HG03439 (cell line): ENCODE measurements at regions not wholly inside any gene's neighbourhood (a gene's known extent, or its start where the extent isn't known, plus 50 kb on each side); places are given as distances from the start of the nearest gene placed in this dataset.
"Not testable (repeated sequence)": the region's sequence is repeated elsewhere in the genome, so short reads cannot be mapped to it uniquely, and the experiment has no call there.

Experiments
- ATAC-seq: cut with Tn5 transposase; IDR thresholded peaks from one replicate; pipeline ENCODE4 v1.9.1; 2021; ENCODE audit warnings: mild to moderate bottlenecking, moderate library complexity; ENCODE audit not compliant: unreplicated experiment

- no peak for ATAC-seq
Measured at GRCh38 chr12:31906557-31907301, 52.5 kb upstream of the RESF1 start.

DNA sequence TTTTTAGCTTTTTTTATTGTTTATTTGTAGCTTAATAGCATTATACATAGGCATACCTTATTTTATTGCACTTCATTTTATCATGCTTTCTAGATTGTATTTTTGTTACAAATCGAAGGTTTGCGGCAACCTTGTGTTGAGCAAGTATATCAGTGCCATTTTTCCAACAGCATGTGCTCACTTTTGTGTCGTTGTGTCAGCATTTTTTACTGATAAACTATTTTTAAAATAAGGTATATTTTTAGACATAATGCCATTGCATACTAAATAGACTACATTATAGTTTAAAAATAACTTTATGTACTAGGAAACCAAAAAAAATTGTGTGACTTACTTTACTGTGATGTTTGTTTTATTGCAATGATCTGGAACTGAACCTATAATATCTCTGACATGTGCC is 56.2 kb upstream of the RESF1 start:
- ATAC-seq = no peak

DNA sequence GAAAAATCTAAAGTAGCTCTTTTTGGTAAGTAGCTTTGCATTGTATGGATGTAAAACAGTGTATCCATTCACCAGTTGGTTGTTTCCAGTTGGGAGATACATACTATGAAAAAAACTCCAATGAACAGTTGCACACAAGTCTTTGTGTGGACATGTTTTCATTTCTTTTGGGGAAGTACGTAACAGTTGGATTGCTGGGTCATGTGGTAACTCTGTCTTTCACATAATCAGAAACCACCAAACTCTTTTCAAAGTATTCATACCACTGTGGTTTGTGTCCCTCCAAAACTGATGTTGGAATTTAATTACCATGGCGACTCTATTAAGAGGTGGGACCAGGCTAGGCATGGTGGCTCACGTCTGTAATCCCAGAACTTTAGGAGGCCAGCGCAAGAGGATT is 58.9 kb upstream of the RESF1 start:
- no peak for ATAC-seq

- ATAC-seq = no peak
Measured at GRCh38 chr12:31899109-31899508, 60.1 kb upstream of the RESF1 start.

- no peak for ATAC-seq
Measured at GRCh38 chr12:31897781-31898503, 61.3 kb upstream of the RESF1 start.

DNA sequence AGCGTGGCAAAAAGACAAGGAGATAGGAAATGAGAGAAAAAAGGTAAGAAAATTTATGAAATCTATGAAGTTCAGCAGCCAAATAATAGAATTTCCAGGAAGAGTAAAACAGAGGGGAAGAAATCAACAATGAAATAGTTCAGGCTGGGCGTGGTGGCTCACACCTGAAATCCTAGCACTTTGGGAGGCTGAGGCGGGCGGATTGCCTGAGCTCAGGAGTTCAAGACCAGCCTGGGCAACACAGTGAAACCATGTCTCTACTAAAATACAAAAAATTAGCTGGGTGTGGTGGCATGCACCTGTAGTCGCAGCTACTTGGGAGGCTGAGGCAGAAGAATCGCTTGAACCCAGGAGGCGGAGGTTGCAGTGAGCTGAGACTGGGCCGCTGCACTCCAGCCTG is 62.1 kb upstream of the RESF1 start:
- ATAC-seq = not testable (repeated sequence)

- peak; percentile 98 for ATAC-seq
Measured at GRCh38 chr12:31896514-31897039, 62.6 kb upstream of the RESF1 start.

DNA sequence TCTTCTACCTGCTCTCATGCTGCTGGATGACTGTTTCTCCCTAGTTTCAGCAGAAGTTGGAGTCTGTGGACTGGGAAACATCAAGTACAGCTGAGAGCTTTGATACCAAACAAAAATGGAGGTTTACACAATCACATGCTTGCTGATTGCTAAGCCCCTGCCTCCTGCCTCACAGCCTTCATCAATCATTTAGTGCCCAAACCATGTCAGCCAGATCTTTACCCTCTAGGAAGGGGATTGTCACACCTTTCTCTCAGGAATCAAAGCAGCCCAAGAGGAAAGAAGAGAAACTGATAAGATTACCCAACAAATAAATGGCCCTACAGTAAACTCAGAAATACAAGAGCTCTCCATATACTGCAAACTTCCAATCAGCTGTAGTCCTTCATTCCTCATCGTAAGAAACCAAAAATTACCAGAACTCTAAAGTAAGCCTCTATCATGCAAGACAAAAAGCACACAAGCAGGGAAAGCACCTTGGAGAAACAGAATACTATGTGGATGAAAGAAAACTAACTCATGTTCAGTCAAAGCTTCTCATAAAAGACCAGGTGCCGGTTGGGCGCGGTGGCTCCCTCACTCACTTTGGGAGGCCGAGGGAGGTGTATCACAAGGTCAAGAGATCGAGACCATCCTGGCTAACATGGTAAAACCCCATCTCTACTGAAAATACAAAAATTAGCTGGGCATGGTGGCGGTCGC is 63.6 kb upstream of the RESF1 start:
- no peak for ATAC-seq

DNA sequence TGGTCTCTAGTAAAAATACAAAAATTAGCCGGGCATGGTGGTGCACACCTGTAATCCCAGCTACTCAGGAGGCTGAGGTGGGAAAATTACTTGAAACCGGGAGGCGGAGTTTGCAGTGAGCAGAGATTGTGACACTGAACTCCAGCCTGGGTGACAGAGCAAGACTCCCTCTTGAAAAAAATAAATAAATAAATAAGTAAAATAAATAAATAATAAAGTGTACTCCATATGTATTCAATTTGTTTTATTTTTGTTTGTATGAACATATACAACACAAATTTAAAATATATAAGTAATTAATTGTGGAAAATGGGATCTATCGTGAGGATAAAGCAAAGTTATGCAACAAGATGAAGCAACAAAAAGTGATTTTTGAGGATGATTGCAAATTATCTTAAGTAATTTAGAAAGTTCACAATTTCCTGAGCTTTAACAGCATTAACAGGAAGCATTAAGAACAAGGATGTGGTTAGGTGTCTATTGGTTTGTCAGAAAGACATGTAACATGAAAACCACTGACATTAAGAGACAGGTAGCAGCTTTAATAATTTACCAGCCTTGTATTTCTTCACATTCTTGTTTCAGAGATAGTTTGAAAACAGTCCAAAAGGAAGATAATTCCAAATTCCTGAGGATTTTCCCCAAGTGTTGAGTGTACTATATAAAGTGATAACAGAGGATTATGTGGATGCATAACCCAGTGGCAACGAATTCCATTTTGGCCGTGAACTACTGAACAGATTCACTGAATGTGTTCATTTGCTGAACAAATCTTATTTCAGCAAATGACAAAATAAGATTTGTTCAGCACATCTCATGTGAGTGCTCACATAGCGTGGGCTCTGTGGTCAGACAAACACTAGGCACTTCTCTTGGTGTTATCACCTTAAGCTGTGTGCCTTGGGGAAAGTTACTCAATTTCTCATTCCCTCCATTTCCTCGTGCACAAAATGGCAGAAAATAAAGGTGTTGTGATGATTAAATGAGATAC is 68.6 kb upstream of the RESF1 start:
- ATAC-seq = no peak

DNA sequence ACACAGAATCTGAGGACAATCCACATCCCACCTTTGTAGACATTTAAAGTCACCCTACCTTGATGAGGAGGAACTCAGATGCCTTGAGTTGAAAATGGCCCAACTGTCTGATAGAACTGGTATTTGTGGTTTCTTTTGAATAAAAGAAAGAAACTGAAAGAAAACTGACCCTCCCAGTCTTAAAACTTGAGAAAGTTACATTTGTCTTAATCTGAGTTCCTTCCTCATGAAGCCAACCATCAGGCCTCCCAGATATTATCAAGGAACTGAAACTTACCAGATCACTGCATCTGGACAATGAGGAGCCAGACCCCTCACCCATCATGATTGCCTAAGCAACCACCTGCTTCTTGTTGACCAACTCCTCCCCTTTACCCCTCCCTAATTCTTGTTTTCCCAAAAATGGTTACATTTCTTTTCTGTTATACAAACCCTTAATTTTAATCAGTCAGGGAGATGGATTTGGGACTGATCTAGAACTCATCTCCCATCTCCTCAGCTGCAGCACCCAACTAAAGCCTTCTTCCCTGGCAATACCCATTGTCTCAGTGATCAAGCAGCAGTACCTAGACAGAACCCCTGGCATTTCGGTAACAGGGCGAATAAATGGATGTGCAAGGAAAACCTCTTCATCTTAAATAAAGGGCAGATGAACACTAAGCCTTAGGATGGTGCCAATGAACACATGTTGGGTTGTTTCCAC is 72.0 kb upstream of the RESF1 start:
- no peak for ATAC-seq

DNA sequence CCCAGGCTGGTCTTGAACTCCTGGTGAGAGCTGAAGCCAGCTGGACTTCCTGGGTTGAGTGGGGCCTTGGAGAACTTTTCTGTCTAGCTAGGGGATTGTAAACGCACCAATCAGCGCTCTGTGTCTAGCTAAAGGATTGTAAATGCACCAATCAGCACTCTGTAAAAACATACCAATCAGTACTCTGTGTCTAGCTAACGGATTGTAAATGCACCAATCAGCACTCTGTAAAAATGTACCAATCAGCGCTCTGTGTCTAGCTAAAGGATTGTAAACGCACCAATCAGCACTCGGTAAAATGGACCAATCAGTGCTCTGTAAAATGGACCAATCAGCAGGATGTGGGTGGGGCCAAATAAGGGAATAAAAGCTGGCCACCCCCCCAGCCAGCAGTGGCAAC is 76.5 kb upstream of the RESF1 start:
- ATAC-seq = not testable (repeated sequence)

GRCh38 chr12:31880340-31880739 is 78.9 kb upstream of the RESF1 start:
- ATAC-seq = no peak

DNA sequence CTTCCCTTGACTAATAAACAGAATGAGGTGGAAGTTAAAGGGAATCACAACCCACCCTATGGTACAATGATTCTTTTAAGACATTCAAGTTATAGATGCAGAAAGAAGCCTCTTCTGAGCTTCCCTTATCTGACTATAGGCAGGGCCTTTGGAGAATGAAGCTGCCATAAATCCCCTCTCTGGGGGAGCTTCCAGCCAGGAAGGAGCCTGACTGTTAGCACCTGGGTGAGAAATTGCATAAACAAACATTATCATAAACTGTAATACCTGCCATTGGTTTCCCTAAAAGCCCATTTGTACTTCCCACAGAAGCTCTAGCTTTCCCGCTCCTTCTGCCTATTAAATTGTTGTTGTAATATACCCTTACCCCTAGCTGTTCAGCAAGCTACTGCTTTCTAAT is 81.3 kb upstream of the RESF1 start:
- no peak for ATAC-seq

DNA sequence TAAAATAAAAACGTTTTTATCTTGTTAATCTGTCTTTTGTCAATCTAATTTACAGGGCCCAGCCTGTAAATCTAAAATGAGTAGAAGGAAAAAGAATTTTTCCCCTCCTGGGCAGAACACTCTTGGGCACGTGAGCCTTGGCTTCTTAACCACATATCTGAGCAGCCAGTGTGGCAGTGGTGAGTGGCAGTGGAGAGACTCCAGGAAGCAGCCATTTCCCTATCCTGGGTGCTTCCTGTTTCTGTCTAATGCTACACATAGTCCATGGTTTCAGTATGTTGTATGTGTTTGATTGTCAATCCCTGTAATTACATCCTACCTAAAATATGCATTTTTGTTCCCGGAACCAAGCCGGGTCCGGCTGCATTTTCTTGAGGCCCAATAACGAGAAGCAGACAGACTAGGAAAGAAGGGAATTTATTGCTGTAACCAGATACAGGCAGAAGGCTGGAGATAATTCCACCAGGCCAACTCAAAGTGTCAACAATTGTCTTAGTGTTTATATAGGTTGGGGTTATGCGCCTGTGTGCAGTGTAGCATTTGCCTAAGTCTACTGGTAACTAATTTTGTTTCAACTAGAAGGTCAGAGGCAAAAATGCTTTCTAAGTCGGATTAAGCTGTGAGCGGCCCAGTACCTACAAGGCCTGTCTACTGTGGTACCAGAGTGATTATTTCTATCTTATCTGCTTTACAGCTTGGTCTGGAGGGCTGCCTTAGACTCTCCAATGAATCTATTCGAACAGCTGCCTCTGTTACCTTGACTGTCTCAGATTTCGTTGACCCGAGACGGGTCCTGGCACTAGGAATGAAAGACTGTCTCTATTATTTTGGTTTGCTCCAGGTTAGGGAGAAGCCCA is 82.4 kb upstream of the RESF1 start:
- ATAC-seq = no peak

- ATAC-seq = no peak
Measured at GRCh38 chr12:31875609-31875964, 83.6 kb upstream of the RESF1 start.

DNA sequence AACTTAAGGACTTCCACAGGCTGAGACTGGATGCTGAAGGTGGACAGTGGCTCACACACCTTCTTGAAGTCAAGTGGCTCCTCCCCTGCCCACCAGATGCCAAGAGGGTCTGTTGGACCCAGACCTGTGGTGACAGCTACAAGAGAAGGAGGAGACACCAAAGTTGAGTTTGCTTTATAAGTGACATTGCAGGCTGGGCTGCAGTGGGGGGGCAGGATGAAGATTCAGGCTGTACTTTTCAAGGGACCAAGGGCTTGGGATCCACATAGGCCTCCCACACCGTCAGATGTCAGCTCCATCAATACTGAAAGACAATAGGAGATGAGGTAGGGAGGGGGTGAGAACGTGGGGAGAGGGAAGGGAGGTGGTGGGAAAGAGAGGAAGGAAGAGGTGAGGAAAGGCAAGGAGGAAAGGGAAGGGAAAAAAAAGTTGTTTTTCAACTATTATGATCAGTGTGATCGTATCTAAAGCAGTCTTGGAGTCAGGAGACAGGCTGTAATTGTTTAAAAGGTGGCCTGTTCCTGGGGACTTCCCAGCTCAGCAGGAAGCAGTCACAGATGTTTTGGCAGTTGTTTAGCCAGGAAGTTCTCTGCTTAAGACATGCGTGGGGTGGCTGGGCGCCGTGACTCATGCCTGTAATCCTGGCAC is 84.1 kb upstream of the RESF1 start:
- ATAC-seq = no peak

- ATAC-seq = no peak
Measured at GRCh38 chr12:31872831-31873604, 86.2 kb upstream of the RESF1 start.

DNA sequence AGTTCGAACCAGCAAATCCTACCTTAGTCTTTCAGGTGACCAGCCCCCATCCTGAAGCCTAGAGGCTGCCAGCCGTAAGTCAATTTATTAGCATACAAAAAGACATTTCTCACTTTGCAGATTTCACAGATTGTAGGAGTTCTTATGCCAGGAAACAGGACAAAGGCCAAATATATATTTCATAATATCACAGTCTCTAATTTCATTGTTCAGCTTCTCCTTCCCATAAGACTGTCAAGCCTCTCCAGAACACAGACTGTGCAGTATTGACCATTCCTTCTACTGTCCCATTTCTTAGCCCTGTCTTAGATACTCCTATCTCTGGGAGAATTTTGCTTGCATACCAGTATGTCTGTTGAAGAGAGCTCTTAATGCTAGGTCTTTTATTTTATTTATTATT is 89.2 kb upstream of the RESF1 start:
- no peak for ATAC-seq
